ENCODE measurements at regions not wholly inside any gene's neighbourhood (a gene's known extent, or its start where the extent isn't known, plus 50 kb on each side); places are given as distances from the start of the nearest gene placed in this dataset.
"Not testable (repeated sequence)": the region's sequence is repeated elsewhere in the genome, so short reads cannot be mapped to it uniquely, and the experiment has no call there.

GRCh38 chr2:236777408-236777807 is 207.8 kb downstream of the ACKR3 start:
- no peak for DNase-seq

GRCh38 chr2:236781933-236782816 is 212.6 kb downstream of the ACKR3 start:
- DNase-seq = no peak

DNA sequence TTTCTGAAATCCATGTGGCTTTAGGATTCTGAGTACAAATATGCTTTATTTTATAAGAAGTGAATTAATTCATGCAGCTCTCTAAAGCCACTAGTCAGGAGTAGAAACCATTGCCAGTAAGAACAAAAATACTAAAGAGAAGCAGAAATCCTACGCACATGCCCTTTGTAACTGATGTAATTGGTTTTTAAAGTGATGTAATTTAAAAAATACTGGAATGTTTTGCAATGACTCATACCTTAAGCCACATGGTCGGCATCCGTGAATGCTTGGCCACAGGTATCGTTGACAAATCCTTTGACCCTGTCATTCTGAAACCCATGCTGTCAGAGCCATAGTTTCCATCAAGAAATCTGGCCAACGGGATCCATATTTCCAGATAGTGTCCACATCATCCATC is 213.3 kb downstream of the ACKR3 start:
- DNase-seq = no peak

DNA sequence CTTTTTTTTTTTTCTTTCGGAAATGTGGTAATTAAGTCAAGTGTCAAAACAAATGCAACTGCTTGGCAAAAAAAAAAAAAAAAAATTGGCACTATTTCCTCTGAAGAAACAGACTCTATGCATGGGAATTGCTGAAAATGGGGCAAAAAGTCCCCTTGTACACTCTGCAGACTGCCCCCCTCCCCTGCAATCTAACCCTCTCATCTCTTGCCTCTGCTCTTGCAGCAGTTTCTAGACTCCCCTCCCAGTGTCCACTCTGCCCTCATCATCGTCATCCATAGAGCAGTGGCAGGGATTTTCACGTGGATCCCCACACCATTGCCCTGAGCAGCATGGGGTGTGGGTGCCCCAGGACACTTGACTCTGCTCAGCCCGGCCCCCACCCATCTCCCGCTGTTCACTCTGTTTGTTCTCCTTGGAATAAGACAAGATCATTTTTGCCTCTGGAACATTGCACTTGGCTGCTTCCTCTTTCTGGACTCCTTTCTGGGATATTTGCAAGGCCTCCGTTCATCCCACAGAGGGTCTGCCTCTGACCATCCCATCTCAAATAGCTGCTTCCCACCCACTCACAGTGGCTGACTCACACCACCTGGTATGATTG is 213.9 kb downstream of the ACKR3 start:
- no peak for DNase-seq

DNA sequence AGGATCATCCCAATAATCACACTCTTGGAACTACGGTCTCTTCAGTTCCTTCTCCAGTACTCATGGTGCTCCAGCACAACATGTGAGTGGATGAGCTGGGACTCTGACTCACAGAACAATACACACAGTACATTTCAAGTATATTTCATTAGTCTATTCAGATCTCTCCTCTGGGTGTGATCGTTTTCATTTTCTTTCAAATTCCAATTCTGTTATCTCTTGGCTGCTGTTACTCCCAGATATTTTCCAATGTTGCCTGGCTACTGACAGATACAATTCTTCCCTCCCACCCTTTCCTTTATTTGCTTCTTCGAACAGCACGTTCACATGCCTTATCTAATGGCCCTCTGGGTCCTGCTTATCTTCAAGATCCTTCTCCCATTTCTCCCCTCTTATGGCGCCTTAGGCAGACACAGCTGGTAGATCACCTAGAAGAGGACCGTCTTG is 216.0 kb downstream of the ACKR3 start:
- no peak for DNase-seq

- no peak for DNase-seq
Measured at GRCh38 chr2:236786751-236787150, 217.1 kb downstream of the ACKR3 start.

DNA sequence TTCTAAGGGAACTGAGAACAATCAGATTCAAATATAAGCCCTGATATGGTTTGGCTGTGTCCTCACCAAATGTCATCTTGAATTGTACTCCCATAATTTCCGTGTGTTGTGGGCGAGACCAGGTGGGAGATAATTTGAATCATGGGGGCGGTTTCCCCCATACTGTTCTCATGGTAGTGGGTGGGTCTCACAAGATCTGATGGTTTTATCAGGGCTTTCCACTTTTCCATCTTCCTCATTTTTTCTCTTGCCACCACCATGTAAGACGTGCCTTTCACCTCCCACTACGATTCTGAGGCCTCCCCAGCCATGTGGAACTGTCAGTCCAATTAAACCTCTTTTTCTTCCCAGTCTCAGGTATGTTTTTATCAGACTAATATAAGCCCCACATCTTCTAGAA is 217.8 kb downstream of the ACKR3 start:
- not testable (repeated sequence) for DNase-seq

DNA sequence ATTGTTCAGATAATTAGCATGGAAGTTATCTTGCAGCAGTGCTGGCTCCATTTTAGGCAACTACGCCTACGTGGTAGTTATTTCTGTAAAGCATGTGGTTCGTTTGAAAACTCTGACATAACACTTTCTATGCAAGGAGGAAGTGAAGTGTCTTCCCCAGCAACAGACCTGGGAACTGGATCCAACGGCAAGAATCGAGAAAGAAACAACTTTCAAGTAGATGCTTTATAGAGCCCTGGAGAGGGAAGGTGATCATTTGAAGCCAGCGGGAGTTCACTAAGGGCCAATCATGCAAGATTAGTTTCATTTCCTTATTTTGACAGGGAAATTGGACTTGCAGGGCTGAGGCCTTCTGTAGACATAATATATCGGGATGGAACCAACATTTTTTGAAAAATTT is 218.3 kb downstream of the ACKR3 start:
- DNase-seq = no peak

DNA sequence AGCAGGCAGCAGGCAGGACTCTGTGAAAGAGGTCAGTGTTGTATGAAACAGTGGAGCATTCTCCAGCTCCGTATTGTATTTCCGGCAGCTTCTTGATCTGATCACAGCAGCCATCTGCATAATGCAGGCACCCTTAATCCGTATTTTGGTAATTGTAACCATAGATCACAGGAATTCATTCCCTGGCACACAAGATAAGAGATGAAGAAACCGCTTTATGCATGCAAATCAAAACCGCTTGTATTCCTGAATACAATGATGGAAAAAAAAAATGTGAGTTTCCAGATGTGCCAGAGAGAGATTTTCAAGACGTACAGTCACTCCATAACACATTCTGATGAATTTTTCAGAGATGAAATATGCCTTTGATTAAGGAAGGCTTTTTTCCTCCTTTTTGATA is 221.3 kb downstream of the ACKR3 start:
- no peak for DNase-seq

DNA sequence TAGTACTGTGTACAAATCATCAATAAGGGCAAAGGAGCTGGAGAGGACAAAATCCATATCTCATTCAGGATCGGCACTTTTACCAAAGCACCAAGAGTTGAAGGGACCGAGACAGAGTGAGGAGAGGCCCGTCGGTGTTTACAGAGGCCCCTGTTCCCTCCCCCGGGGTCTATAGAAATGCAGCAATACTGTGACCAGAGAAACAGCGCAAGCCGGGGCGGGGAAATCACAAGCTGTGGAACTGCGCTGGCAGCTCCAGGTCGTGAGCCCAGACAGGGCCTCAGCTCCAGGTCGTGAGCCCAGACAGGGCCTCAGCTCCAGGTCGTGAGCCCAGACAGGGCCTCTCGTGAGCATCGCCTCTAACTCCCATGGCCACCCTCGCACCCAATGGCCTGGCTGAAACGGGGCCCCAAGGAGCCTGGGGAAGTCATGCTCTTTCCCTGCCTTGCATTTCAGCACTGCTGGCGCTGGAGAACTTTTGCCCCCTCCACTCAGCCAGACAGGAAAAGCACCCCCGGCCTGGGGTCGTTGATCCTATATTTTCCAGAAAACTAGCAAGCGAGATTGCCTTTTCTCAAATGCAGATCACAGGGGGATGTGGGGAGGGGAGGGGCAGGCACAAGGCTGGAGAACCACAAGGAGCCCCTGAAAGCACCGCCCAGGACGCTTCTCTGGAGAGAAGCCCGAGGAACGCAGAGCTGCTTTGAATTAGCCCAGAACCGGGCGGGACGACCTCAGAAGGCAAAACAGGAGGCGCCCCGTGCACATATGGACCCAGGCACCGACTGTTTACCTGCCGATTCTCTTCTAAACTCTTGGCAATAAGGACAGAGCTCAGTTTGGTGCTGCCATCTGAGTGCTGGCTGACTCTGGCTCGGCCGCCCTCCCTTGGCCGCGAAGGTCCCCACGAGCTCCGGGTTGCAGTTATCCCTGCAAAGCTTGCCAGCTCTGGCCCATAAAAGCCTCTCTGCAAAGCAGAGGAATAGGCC is 223.7 kb downstream of the ACKR3 start:
- no peak for DNase-seq

DNA sequence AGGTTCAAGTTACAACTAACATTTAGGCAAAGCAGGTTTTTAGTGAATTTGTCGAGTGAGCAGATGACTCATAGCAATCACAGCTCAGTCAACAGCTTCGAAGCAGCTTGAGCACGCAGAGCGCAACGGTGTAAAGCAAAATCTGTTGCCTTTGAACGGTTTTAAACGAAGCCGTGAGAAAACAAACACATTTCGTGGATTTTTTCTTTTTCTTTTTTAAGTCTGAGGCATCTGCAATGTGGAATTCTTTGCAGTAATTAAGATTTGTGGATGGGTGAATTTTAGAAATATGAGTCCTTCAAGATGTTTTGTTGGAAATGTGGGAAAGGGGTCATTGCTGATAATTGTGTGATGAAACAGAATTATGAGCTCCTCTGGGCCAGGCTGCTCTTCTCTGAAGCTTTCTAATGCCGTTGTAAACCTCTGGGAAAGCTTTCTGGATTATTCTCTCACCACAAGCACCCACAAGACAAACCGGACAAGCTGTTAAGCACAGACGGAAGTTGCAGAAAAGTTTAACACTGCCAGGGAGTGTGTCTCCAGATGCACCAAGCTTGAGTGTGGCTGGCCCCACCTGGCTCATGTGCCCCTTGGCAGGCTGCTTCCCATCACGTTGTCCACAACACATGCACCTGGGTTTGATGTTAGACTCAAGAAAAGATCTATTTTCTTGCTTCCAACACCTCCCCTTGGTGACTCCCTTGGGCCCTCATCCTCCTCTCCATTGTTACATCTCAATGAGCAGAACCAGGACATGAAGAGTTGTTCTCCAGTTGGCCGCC is 224.7 kb downstream of the ACKR3 start:
- no peak for DNase-seq

- no peak for DNase-seq
Measured at GRCh38 chr2:236795169-236795860, 225.7 kb downstream of the ACKR3 start.

DNA sequence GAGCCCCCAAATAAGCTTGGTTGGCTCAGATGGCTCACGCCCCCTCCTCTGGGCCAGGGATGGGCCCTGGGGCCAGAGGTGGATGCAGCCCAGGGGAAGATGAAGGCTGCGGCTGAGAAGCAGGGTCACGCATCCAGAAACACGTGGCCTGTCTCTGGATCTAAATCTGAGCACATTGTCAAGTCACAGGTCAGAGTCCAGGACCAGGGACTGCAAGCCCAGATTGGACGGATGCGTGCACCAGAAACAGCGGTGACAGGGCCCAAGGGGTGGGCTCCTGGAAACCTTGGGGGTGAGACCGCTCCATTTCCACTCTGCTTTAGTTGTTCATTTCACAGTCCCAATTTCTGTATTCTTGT is 226.2 kb downstream of the ACKR3 start:
- DNase-seq = no peak

DNA sequence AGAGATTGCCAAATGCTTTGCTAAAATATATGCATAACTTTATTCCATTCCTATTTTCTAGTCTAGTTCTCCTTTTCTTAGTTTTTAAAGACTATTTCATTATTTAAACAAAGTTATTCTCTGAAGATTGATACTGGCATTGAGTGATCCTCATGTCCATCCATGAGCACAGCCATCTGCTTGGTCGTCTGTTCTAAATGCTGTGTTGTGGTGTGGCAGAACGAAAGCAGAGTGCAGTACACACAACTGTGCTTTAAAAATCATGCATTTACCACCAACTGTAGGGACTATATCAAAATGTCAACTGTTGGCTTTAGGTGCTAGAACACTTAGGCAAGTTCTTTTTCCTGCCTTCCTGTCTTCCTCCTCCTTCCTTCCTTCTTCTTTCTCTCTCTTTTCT is 226.6 kb downstream of the ACKR3 start:
- DNase-seq = no peak

DNA sequence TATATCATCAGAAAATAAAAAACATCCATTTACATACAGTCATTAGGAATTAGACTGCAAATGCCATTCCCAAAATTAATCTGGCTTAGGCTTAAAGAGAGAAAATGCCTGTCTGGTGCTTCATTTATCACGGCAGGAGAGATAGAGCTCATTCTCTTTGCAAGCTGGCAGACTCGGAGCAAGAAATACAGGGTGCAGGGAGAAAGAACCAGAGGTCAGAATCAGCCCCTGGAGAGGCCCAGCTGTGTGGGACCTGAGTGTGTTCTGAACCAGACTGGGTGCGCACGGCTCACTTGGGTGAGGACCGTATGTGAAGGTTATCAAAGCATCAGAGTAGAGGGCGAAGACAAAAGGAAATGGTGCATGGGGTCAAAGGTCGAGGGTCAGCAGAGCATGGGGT is 227.8 kb downstream of the ACKR3 start:
- DNase-seq = no peak

GRCh38 chr2:236798491-236798890 is 228.9 kb downstream of the ACKR3 start:
- no peak for DNase-seq

DNA sequence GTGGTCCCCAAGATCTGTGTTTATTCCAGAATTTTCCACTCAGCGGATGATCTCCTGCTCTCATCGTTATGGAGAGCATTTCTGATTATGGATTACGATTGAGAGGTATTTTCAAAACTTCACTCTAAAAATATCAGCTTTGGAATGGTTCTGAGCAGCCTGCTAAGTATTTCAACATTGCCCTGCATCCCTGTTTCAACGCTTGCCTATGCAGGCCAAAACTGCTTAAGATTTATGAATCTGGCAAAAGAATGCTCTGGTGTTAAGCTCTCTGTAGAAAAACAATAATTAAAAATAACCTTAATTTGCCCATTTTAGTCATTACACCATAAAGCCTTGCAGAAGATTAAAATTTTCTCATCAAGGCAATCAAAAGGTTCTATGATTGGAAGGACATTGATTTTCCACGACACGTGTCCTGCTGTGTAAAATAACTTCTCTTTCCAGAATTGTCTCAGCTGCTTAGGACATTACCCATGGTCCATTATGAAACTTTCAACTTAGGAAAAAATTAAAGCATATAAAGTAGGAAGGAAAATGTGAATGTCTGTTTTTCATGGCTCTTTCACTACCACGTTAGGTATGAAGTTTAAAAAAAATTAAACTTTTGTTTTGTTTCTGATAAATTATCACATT is 229.9 kb downstream of the ACKR3 start:
- no peak for DNase-seq

DNA sequence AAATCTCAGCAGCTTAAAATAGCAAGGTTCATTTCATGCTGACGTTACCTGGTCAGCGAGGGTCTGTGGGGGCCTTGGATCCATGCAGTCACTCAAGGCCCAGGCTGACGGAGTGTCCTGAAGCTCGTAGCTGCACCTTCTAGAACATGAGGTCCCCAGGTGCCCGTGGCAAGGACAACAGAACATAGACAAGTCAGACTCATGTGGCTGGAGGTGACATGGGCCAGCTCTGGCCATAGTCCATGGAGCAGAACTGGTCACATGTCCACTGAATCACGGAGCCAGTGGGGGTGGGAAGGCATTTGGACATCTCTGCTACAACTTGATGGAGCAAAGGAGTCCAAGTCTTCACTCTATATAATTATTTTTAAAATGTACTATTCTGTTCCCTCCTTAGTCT is 233.2 kb downstream of the ACKR3 start:
- no peak for DNase-seq

DNA sequence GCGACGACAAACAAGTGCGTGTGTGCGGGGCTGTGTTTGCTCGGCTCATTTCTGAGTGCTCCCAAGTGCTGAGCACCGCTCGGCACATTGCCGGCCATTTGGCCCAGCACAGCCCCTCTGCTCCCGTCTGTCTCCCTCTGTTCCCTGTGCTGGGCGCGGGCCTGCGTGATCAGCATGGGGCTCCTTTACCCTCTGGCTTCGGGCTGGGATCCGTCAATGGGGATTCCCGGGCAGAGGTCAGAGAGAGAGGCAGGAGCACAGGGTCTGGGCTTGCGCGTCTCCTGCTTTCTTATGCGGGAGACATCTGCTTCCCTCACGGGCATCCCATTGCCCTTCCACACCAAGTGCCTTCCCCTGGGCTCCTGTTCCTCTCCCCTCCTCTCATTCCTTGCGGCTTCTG is 234.0 kb downstream of the ACKR3 start:
- DNase-seq = no peak

DNA sequence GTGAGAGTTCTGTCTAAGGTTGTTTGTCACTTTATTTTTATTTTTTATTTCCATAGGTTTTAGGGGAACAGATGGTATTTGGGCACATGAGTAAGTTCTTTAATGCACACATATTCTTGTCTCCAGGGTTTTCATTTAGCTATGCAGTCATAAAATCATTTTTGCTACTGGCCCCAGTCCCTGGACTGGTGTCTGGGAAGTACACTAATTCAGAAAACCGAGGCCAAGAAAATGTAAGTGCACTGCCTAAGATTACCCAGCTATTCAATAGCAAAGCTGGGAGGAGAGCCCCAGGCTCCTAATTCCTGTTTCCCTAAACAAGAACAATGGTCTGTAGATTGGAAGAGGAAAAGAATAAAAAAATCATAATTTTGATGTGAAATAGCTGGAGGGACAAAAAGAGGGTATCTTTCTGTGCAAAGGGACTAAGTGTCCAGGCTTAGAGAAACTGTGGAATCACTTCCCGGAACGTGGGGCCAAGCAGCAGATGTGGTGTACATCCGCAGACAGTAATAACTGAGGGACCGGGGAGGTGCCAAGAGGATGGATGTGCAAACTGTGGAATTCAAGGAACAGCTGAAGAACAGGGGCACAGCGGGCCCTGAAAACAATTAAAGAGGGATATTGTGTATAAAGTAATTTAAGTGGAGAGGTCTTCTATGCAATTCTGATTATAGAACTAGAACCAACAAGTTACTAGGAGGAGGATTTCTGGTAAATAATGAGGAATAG is 236.3 kb downstream of the ACKR3 start:
- no peak for DNase-seq

DNA sequence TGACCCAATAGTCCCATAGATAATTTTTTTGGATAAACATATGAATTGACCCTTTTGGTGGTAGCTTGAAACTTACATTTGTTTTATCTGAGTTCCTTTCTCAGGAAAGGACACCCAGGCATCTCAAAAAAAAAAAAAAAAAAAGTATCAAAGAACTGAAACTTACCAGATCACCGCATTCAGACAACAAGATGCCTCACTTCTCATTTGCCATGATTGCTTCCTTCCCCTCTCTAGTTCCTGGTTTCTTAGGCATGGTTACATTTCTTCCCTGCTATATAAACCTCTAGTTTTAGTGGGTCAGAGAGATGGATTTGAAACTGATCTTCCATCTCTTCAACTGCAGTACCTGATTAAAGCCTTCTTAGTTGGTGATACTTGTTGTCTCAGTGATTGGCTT is 240.1 kb downstream of the ACKR3 start:
- DNase-seq = no peak
